ENCODE measurements at regions not wholly inside any gene's neighbourhood (a gene's known extent, or its start where the extent isn't known, plus 50 kb on each side); places are given as distances from the start of the nearest gene placed in this dataset.

DNA sequence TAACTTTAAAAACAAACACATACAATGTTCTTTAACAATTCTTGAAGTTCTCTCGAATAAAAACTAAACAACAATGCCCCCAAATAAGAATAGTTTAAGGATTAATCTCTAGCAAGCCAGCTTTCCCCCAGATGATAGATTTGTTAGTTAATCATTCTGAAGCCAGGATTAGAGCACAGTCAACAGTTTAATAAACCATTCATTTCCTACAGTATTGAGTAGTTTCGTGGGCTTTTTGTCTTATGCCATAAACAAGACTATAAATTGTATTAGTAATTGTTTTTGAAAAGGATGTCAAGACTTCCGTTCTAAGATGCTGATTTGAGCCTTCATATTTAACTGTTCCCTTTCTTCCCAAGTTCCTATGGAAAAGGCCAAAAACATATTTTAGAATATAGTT is 136.6 kb downstream of the PIK3R1 start:
- DNase-seq: no peak

DNA sequence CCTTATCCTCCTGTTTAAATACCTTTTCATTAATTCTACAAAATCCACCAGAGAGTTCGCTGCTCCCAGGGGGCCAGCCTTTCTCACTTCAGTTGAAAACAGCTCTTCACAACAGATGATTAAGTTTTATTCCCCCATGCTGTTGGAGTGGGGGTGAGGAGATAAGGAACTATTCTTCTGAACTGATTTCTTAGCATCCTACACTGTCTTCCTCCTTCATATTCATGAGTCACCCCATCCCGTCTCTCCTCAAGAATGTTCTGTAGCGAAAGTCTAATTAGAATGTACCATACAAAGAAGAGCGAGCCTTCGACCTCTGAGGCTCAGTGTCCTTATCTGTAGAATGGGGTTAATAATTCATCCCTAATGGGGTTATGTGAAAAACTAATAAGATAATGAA is 138.0 kb downstream of the PIK3R1 start:
- DNase-seq: peak; percentile 19 to 37

DNA sequence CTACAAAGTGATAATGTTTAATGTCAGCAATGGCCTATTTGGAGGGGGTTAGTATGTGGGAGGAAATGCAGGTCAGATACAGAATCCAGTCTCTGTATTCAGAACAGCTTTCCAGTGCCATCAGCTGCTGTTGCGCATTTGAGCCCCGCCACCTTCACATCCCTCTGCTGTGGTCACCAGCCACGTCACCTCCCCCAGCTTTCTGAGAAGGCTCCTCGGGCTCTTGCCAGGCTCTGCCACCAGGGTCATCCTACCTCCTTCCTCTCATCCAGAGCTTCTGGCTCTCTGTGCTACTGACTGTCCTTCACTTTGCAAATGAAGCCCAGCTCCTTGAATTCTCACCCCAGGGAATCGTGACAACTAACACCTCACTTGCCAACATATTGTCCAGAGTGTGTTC is 138.8 kb downstream of the PIK3R1 start:
- DNase-seq: peak; percentile 17 to 32

DNA sequence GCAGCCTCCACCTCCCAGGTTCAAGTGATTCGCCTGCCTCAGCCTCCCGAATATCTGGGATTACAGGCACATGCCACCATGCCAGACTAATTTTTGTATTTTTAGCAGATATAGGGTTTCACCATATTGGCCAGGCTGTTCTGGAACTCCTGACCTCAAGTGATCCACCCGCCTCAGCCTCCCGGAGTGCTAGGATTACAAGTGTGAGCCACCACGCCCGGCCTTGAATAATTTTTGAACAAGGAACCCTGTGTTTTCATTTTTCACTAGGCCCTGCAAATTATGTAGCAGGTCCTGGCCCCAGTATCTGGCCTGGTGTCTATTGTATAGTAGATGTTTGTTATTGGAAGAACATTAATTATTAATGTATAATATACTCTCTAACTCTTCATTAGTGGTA is 140.7 kb downstream of the PIK3R1 start:
- DNase-seq: no peak

DNA sequence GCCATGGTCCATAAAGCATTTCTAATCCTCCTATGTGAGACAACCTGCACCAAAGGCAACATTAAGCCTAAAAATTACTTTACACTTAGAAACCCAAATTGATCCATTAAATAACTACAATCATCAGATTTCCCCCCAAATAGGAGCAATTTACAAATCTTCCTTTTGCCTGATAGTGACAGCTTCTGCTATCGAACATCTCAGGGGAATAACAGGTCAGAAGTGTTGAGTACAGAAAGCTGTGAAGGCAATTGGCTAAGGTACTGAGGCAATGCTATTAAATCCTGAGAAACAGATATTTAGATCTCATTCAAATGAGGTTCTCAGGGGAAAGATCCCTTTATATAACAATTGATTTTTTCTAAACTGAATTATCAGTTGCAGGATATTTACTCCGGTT is 141.1 kb downstream of the PIK3R1 start:
- DNase-seq: no peak

DNA sequence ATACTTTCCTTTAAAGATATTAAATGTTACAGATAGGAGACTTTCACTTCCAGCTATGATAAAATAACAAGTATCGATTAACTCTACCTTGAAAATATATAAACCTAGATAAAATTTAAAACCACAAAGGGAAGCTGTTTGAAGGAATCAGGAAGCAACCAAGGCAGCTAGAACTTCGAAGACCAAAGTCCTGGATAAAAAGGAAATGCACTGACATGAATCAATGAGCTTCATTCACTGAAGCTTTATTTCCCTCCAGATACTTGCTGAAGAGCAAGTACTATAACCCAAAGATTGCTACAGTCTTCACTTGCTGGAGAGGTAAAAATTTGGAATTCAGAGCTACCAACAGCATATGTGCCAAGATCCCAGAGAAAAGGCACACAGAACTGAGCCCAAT is 144.1 kb downstream of the PIK3R1 start:
- DNase-seq: no peak

DNA sequence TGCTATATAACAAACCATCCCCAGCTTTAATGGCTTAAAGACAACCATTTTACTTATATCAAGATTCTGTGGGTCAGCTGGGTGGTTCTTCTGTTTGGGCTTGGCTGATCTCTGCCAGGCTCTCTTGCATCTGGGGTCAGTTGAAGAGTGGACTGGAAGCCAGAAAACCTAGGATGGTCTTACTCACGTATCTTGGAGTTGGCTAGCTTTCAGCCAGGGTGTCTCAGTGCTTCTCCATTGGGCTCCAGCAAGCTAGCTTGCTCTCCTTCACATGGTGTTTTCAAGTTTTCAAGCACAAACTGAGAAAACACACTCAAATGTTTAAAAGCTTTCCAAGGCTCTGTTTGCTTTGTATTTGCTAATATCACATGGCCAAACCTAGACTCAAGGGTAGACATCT is 146.8 kb downstream of the PIK3R1 start:
- no peak for DNase-seq

DNA sequence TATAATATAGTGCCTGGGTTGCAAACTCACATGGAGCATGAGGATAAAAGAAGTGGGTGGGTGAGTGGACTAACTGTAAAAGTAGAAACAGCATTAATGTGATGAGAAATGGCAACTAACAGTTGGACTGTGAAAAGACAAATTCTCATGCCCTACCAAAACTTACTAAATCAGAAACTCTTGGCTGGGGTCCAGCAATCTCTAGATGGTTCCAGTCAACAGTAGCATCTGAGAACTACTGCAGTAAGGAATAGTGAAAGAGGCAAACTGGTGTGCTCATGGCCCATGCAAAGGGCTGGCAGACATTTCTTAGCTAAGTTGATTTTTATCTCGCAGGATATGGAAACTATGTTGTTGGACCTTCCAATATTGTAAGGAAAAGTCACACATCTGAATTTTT is 150.3 kb downstream of the PIK3R1 start:
- no peak for DNase-seq

DNA sequence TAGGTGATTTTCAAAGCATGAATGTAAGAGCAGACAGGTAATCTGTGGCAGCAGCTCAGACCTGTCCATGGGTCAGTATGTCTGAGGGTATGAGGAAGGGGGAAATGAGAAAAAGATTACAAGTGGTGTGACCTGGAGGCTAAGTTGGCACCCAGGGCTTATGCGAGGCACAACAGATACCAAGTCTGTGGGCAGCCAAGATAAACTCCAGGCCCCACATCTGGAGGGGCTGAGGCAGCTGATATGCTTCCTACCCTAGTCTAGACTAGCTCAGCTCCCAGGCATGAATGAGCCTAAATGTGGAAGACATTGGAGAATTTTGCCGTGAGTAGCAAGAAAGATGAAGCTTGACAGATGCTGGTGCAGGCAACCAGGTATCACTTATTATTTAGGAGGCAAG is 151.7 kb downstream of the PIK3R1 start:
- DNase-seq: no peak

DNA sequence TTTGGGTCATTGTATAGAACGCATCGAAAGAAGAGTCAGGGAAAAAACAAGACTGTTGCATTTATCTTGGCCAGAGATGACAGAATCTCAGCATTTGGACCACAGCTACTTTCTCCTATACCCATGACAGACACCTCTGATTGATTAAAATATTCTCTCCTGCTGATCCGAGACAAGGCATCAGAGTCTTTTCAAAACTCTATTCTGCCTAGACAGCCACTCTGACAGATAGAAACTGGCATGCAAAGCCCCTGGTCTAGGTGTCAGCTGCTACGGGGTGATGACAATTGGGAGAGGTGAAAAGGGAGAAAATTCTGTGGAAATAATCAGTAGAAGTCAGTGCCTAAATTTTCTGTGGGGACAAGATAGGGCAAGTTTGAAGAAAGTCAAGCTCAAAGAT is 152.2 kb downstream of the PIK3R1 start:
- no peak for DNase-seq

DNA sequence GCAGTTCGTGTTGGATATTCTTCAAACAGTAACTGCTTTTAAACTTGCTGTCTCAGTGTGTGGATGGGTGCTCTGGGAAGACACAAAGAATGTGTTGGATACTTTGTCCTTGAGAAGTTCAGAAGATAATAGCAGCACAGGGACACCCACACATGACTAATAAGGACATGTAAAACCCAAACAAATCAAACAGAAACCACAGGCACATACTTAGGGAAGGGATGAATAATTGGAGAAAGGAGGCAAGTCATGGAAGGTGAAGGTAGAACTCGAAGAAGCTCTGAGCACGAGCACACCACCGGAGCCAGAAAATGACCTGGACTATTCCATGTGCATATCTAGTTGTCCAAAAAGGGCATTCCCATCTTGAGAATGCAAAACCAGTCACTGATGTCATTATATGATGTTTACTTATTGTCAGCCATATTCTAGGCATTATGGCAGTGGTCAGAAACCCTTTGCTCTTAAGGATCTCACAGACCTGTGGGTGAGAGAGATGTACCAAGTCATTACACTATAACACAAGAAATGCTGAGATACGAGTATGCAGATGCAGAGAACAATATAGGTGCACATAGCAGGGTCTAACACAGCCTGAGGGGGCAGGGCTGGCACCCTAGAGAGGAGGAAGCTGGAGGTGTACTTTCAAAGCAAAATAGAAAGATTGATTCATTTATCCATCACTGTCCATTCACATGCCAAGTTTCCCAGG is 152.9 kb downstream of the PIK3R1 start:
- no peak for DNase-seq

DNA sequence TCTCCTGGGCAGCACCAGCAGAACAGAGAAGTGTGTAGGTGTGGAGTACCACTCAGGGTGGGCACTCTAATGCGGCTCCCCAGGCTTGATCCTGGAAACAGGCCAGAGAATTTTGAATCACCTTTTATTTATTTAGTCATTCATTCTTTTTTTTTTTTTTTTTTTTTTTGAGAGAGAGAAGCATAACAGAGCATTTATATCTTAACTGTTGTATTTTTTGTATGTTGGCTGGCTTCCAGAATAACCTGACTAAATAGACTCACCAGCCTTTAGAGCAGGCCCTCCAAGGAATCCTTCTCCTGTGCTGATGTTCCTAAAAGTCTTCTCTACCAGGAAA is 153.4 kb downstream of the PIK3R1 start:
- no peak for DNase-seq

DNA sequence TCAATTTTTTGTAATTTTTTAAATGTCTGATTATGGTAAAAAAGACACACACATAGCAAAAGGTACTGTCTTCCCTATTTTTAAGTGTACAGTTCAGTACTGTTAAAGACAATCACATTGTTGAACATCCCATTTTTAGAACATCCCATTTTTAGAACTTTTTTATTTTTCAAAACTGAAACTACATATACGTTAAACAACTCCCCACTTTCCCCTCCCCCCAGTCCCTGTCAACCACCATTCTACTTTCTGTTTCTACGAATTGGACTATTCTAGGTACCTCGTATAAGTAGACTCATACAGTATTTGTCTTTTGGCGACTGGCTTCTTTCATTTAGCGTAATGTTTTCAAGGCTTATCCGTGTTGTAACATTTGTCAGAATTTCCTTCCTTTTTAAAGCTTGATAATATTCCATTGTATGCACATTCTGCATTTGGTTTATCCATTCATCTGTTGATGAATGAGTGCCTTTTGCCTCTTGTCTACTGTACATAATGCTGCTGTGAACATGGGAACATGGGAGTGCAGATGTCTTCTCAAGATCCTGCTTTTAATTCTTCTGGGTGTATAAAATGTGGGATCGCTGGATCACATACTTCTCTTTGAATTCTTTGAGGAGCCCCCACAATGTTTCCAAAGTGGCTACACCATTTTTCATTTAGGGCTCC is 154.0 kb downstream of the PIK3R1 start:
- peak; percentile 17 to 37 for DNase-seq

DNA sequence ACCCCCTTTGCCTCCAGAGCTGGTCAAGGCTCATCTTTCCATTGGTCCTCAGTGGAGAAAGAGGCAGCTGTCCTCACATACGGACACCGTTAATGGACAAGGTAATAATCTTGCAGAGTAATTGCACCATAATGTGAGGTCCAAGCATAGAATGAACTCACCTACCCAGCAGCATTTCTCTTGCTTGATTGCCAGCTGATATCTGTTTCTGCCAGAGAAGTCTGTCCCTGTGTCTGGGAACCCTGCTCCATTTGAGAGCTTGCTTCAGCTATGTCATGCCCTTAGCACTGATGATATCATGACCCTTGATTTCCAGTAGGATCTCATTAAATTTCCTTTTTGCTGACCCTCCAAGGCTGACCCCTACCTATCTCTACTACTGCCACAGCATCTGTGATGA is 154.6 kb downstream of the PIK3R1 start:
- DNase-seq: no peak

DNA sequence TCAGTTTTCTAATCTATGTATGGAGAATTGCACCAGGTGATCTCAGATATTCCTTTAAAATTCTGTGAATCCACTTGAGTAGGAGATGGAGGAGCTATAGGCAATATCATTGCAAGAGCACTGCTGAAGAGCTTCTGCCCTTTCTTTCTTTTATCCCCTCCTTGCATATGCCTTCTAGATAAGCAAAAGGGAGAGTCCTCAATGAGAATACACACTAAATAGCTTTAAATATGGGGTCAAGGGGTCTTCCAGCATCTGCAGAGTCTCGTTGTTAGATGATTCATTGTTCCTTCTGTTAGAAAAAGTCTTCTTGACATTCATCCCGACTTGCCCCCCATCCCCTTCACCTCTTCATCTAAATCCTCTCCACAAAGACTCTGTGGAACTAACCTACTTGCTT is 156.1 kb downstream of the PIK3R1 start:
- DNase-seq: no peak

DNA sequence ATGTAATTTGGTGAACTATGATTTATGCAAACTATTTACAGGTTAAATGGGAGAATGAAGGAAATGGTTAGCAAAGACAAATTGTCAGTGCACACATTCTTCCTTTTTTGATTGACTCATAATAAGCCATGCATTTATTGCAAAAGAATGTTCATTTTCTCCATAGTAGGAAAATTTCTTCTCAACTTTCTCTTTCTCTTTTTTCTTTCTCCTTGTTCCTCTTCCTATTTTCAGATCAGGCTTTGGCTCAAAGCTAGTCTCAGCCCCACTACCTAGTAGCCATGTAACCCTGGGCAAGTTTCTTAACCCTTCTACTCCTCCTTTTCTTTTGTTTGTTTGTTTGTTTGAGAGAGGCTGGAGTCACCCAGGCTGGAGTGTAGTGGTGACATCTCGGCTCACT is 156.6 kb downstream of the PIK3R1 start:
- peak; percentile 20 to 69 for DNase-seq

DNA sequence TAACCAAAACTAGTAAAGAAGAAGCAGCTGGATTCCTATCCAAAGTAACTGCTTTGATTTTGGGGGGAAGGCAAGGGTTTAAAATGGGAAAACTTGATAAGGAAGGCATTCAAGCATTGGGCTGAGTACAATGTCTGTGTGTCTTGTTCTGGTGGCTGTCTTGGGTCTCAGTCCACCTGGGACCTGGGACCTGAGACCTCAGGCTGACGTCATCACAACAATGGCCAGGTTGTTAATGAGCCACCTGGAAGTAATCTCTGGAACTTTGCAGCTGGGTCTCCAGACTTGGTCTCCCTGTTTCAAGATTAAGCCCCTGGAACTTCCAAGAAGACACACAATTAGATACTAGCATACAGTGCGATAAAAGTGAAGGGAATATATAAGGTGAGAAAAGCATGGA is 157.5 kb downstream of the PIK3R1 start:
- DNase-seq: no peak

DNA sequence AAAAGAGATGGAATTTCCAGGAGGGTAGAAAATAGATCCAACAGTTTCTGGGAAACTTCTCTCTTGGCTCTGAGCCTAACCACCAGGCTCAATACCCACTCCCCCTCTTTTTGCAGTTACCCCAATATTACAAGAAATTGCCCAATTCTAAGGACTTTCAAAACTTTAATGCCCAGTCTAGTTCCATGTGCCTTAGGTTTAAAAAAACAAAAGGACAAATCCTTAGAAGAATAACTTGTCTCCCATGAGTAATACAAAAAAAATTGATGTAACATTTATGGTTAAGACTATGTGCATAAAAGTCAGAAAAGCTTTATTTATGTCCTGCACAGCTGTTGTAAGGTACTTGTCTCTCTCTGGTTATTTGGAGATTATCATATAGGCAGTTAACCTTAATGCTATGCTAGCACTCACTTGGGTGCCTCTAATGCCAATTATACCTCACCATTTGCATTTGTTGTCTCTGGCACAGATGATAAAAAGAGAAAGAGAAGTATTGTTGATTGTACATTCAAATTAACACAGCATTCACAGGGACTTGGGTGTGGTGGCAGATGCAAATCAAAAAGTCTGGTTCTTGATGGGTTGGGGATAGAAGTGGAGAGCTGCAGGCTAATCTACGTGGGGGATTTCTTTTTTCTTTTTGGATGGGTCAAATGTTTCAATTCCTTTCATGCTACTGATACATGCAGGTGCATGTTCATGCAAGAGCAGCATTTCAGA is 159.4 kb downstream of the PIK3R1 start:
- DNase-seq: peak in 1 of 2 donors; percentile 44

DNA sequence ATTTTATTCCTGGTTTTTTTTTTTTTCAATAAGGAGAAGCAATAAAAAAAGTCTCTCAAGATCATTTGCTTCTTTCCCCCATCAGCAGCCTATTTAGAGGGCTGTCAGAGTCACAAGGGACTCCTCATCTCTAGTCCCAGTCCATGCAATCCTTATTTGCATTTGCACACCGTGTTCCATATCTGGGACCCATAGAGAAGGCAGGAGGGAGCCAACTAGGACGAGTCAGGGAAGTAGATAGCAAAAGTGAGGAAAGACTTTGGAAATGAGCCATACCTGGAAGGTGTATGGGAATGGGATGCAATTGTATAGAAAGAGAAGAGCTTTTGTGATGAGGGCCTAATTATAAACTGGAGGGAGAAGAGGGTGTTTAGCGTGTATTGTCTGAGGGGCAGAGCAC is 160.0 kb downstream of the PIK3R1 start:
- DNase-seq: no peak

DNA sequence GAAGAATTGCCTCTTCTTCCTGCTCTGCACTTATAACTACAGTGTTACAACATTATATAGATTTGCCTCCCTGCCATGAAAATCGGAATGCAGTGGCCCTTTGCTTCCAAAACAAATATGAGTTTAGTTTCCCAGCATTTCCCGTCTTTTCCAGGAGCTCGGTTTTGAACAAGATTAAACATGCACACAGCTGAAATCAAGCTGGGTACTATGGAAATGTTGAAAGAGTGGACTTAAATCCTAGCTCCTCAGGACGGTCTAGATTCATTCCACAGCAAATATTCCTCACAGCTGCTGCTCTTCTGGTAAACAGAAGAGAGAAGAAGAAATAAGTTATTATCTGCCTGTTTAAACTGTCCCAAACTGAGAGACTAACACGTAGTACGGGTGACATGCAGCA is 161.4 kb downstream of the PIK3R1 start:
- DNase-seq: no peak

DNA sequence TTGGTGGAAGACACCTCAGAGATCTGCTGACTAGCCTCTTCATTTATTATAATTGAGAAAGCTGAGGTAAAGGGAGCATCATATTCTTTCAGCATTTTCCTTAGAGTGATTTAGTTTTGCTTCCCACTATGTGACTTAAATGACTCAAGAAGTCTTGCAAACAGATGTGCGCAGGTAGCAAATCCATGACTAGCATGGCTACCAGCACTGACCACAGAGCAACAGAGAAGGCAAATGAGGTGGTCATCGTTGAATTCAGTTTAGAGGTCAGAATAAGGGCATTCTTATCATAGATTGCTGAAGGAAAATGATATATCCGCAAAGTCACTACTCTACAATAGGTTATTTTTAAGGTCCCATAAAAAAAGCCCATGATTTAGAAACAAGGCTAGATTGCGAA is 162.2 kb downstream of the PIK3R1 start:
- no peak for DNase-seq

DNA sequence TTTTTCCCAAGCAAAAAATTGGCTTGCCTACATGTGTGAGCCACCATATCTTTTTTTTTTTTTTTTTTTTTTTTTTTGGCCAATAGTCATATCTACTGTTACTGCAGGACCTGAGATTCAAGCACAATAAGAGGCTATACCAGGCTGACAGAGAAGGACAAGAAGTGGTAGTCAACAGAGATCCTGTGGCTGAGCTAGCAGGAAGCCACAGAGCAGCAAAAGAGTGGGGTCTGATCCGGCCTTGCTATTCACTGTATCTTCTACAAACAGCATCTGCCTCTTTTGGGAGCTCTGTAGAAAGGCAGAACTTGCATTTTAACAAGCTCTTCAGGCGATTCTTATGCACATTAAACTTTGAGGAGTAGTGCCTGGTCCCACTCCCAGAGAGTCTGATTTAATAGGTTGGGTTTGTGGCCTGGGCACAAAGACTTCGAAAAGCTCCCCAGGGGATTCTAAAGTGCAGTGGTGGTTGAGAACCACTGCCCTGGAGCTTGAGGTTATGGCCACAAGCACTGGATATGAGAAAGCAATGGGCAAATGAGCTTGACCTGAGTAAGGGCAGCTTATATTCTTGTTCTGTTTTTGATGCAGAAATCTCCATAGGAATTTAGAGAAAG is 162.8 kb downstream of the PIK3R1 start:
- DNase-seq: no peak

DNA sequence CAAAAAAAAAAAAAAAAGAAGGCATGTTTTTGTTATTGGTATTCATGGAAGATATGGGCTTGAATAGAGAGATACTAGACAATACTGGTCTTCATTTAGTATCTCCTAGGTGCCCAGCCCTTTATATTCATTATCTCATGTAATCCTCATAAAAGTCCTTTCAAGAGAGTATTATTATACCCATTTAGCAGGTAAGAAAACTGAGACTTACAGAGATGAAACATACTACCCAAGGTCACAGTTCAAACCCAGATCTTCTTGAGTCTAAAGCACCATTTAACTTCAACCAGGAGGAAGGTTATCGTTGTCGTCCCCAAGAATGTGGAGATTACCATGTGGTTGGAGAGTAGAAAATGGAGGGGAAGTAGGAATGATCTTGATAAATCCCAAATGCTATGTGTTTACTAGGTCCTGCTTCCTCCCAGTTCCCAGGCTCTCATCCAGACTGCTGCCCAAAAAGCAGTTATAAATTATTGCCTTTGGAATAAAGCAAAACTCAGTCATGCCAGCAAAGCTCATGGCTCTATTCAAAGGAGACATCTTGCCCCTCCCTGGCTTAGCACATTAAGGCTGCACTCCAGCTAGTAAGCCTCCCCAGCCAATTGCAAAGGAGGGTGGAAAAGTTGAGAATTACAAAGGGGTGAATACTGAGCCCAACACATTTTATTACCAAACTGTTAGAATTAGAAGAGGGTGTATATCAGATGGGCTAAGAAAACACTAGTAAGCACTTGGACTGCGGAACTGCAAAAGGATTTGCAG is 163.9 kb downstream of the PIK3R1 start:
- no peak for DNase-seq
